Ishikawa (cell line): ENCODE measurements at regions not wholly inside any gene's neighbourhood (a gene's known extent, or its start where the extent isn't known, plus 50 kb on each side); places are given as distances from the start of the nearest gene placed in this dataset.

ENCODE experiments used
- CEBPB ChIP-seq: IDR thresholded peaks from 2 replicates; pipeline ENCODE4 v1.6.1; 2012
- EP300 ChIP-seq: IDR thresholded peaks from 2 replicates; pipeline ENCODE4 v1.6.1; 2012; ENCODE audit warnings: borderline replicate concordance
- TEAD4 ChIP-seq: IDR thresholded peaks from 2 replicates; pipeline ENCODE4 v1.6.1; 2012
- YY1 ChIP-seq: IDR thresholded peaks from 2 replicates; pipeline ENCODE4 v1.6.1; 2012; ENCODE audit warnings: low read depth
- TF ChIP-seq, protein P1 (sequence below): IDR thresholded peaks from 2 replicates; pipeline ENCODE4 v1.6.1; 2012

DNA sequence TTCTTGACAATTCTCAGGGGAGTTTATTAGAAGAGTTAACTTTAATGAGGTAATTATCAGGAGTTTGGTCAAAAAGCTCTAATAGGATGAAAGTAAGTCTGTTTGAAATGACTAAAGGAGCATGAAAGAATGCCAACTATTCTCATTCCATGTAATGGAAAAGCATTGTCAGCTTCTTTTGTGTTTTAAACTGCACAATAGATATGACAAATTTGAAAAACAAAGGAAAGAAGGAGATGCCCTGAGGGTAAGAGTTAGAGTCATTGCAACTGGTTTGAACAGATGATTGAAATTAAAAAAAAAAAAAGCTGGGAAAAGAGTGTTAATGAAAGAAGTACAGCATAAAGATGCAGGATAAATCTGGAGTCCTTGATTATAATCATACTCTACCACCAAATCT is 296.8 kb upstream of the FOLH1 start:
- TF ChIP-seq EP300 (no peak), YY1 (no peak), TEAD4 (no peak), CEBPB (no peak)
- TF ChIP-seq, protein P1, sequence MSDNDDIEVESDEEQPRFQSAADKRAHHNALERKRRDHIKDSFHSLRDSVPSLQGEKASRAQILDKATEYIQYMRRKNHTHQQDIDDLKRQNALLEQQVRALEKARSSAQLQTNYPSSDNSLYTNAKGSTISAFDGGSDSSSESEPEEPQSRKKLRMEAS = no peak
